ENCODE measurements at regions not wholly inside any gene's neighbourhood (a gene's known extent, or its start where the extent isn't known, plus 50 kb on each side); places are given as distances from the start of the nearest gene placed in this dataset.

GRCh38 chr12:116432314-116432750 is 126.8 kb upstream of the MAP1LC3B2 start:
- H3K4me3 ChIP-seq (replicated peaks in 1 of 3; ENCODE audit: insufficient read depth in 1 of 3, low read depth in 1 of 3, low read length in 3 of 3): no peak overlapping the region
- H3K9me3 ChIP-seq (replicated peaks; ENCODE audit: control insufficient read depth, insufficient read depth, low read length): no peaks in the 10 kb centered on the region
- DNase-seq (ENCODE audit: low read depth, low spot score) (no peak), FAIRE-seq (no peak)
- H4K20me1 ChIP-seq (replicated peaks; ENCODE audit: control insufficient read depth, extremely low read depth, insufficient read depth, low read length): no peaks in the 10 kb centered on the region
- no peaks in the 10 kb centered on the region for H3K79me2 ChIP-seq (ENCODE audit: control insufficient read depth, insufficient read depth, low read length)
- intact Hi-C loops (cut with micrococcal nuclease) (loop anchor here (5.0 kb wide), 1 partner anchor 75 kb away; no protein-coding TSS in a partner anchor), dilution Hi-C loops (cut with MboI; ENCODE audit: extremely low pct_ligation_motif_present, low sequenced_read_pairs) (no loop called here)
- H3K9ac ChIP-seq (replicated peaks; ENCODE audit: extremely low read depth, insufficient read depth, low read length): no peak overlapping the region
- no peaks in the 10 kb centered on the region for H3K27me3 ChIP-seq (ENCODE audit: control insufficient read depth in 2 of 2, insufficient read depth in 2 of 2, low read length in 2 of 2)
- peaks cover 3% of the 10 kb centered on the region for H3K4me1 ChIP-seq (ENCODE audit: control insufficient read depth, extremely low read depth, insufficient read depth, low read length)
- no peaks in the 10 kb centered on the region for H3K36me3 ChIP-seq (ENCODE audit: control insufficient read depth in 2 of 2, extremely low read depth in 1 of 2, insufficient read depth in 2 of 2, low read length in 2 of 2)
- H2AFZ ChIP-seq (ENCODE audit: low read depth, low read length): no peak overlapping the region
- BruUV-seq (replicated peaks): no TSS peak
- CTCF ChIA-PET: no interaction called here
- TF ChIP-seq FOS (IDR thresholded peaks at IDR 0.05; ENCODE audit: borderline replicate concordance, insufficient read depth, low read length) (no peak), POLR2A (IDR thresholded peaks at IDR 0.05; ENCODE audit: low read depth, low read length) (no peak), CTCF (IDR thresholded peaks at IDR 0.05; ENCODE audit: extremely low read depth in 1 of 2, insufficient read depth in 1 of 2, low read depth in 1 of 2, low read length in 2 of 2) (no peak), GATA2 (IDR thresholded peaks at IDR 0.05; ENCODE audit: insufficient read depth, insufficient read length, low read depth, low read length) (no peak), MYC (IDR thresholded peaks at IDR 0.05; ENCODE audit: low read depth, low read length) (no peak), MAX (IDR thresholded peaks at IDR 0.05; ENCODE audit: insufficient read depth, insufficient read length) (no peak), POLR2AphosphoS5 (IDR thresholded peaks at IDR 0.05; ENCODE audit: insufficient read depth, low read depth, low read length) (no peak), JUN (IDR thresholded peaks at IDR 0.05; ENCODE audit: borderline replicate concordance, insufficient read depth, insufficient read length, low read depth) (no peak), EZH2 (IDR thresholded peaks at IDR 0.05; ENCODE audit: borderline replicate concordance, low read depth, low read length, severe bottlenecking) (no peak)
- H3K4me2 ChIP-seq (ENCODE audit: insufficient read depth, low read length): no peak overlapping the region
- no peaks in the 10 kb centered on the region for H3K9me1 ChIP-seq (replicated peaks; ENCODE audit: control insufficient read depth, extremely low read depth, insufficient read depth, low read length)
- H3K27ac ChIP-seq (ENCODE audit: insufficient read depth, low read depth, low read length): no peak overlapping the region
- POLR2A ChIA-PET: no interaction called here
